ENCODE measurements at regions not wholly inside any gene's neighbourhood (a gene's known extent, or its start where the extent isn't known, plus 50 kb on each side); places are given as distances from the start of the nearest gene placed in this dataset.

DNA sequence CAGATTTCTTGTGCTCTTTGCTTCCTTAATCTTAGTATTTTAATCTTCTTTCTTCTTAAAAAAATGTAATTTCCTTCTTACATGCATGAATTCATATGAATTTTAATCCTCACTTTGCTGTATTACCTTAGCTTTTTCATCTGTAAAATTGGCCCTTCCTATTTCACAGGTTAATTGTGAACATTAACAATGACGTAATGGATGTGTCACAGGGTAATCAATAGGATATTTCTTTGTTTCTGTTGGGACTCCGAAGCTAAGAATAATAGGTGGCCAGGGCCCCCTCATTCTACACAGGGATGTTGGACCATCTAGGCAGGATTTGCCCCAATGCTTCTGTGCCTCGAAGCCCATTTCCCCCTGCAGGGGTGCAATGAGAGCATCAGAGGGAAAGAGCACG, 187.4 kb upstream of the NFIB start (continued):
- TF ChIP-seq GABPA (IDR thresholded peaks at IDR 0.05; ENCODE audit: borderline replicate concordance, insufficient read depth, low read length) (no peak), EZH2 (IDR thresholded peaks at IDR 0.05; ENCODE audit: low read depth, low read length, severe bottlenecking) (no peak), CBX5 (IDR thresholded peaks at IDR 0.05; ENCODE audit: low read depth, low read length) (no peak)
